Loucy (cell line): ENCODE measurements at regions not wholly inside any gene's neighbourhood (a gene's known extent, or its start where the extent isn't known, plus 50 kb on each side); places are given as distances from the start of the nearest gene placed in this dataset.
"Not testable (repeated sequence)": the region's sequence is repeated elsewhere in the genome, so short reads cannot be mapped to it uniquely, and the experiment has no call there.

Experiments
- H2AFZ ChIP-seq: fragments of 200-600 bp; sonication (generic); 2 replicates; pipeline ENCODE4 v1.6.0; 2016; ENCODE audit warnings: antibody characterized with exemption, mild to moderate bottlenecking, low read length, moderate library complexity
- H3F3A ChIP-seq: fragments of 200-600 bp; 2 replicates; pipeline ENCODE4 v1.6.0; 2016; ENCODE audit warnings: antibody characterized with exemption, low read depth, mild to moderate bottlenecking
- H3K27me3 ChIP-seq: fragments of 200-600 bp; sonication (generic); 2 replicates; pipeline ENCODE4 v1.6.1; 2014; ENCODE audit warnings: low read length, mild to moderate bottlenecking; ENCODE audit not compliant: insufficient read depth, poor library complexity, severe bottlenecking
- H3K36me3 ChIP-seq: fragments of 200-600 bp; sonication (generic); 2 replicates; pipeline ENCODE4 v1.6.1; 2016; ENCODE audit warnings: low read length; ENCODE audit not compliant: insufficient read depth
- H3K4me1 ChIP-seq: fragments of 200-600 bp; sonication (generic); 2 replicates; pipeline ENCODE4 v1.5.1; 2014; ENCODE audit warnings: low read length, mild to moderate bottlenecking; ENCODE audit not compliant: insufficient read depth, poor library complexity, severe bottlenecking
- H3K4me2 ChIP-seq: fragments of 200-600 bp; sonication (generic); 2 replicates; pipeline ENCODE4 v1.6.0; 2014; ENCODE audit warnings: antibody characterized with exemption, low read length, low read depth, mild to moderate bottlenecking; ENCODE audit not compliant: poor library complexity, severe bottlenecking
- H3K4me3 ChIP-seq: fragments of 200-600 bp; sonication (generic); 2 replicates; pipeline ENCODE4 v1.5.1; 2014; ENCODE audit warnings: low read length, mild to moderate bottlenecking, mixed read lengths; ENCODE audit not compliant: poor library complexity, severe bottlenecking
- H3K79me2 ChIP-seq: fragments of 200-600 bp; sonication (generic); 2 replicates; pipeline ENCODE4 v1.6.1; 2014; ENCODE audit warnings: low read length; ENCODE audit not compliant: insufficient read depth
- H3K9ac ChIP-seq: fragments of 200-600 bp; sonication (generic); 2 replicates; pipeline ENCODE4 v1.6.0; 2014; ENCODE audit warnings: mild to moderate bottlenecking, low read depth, low read length, moderate library complexity; ENCODE audit not compliant: poor library complexity, severe bottlenecking
- H3K9me2 ChIP-seq: fragments of 200-600 bp; sonication (generic); replicated peaks from 2 replicates; pipeline ENCODE4 v1.6.1; 2016; ENCODE audit warnings: low read depth, low read length, mixed read lengths
- H3K9me3 ChIP-seq: fragments of 200-600 bp; sonication (generic); 2 replicates; pipeline ENCODE4 v1.6.1; 2014; ENCODE audit warnings: mild to moderate bottlenecking, antibody characterized with exemption, low read length, low read depth; ENCODE audit not compliant: insufficient read depth
- H4K20me1 ChIP-seq: fragments of 200-600 bp; sonication (generic); 2 replicates; pipeline ENCODE4 v1.6.0; 2014; ENCODE audit warnings: antibody characterized with exemption, low read length, mild to moderate bottlenecking; ENCODE audit not compliant: insufficient read depth, poor library complexity, severe bottlenecking
- CTCF ChIP-seq: fragments of 200-600 bp; sonication (generic); conservative IDR thresholded peaks from 2 replicates; pipeline ENCODE4 v1.5.1; 2014; ENCODE audit warnings: mild to moderate bottlenecking, antibody characterized with exemption, low read length
- EZH2phosphoT487 ChIP-seq: fragments of 200-600 bp; IDR thresholded peaks from 2 replicates; pipeline ENCODE4 v1.6.1; 2018; ENCODE audit warnings: antibody characterized with exemption, mild to moderate bottlenecking, moderate library complexity, borderline replicate concordance

GRCh38 chr3:118641608-118642007, 393.0 kb downstream of the IGSF11 start:
- H3K4me1 ChIP-seq: no peaks in the 10 kb centered on the region
- H3K79me2 ChIP-seq: no peaks in the 10 kb centered on the region
- H3F3A ChIP-seq: no peaks in the 10 kb centered on the region
- no peaks in the 10 kb centered on the region for H3K9me3 ChIP-seq
- no peaks in the 10 kb centered on the region for H3K9me2 ChIP-seq
- no peak overlapping the region for H2AFZ ChIP-seq
- H4K20me1 ChIP-seq: no peaks in the 10 kb centered on the region
- no peaks in the 10 kb centered on the region for H3K27me3 ChIP-seq
- H3K9ac ChIP-seq: no peak overlapping the region
- H3K36me3 ChIP-seq: no peaks in the 10 kb centered on the region
- H3K4me2 ChIP-seq: no peak overlapping the region
- no peak overlapping the region for H3K4me3 ChIP-seq
- TF ChIP-seq EZH2phosphoT487: no peak
- no peak for TF ChIP-seq CTCF

GRCh38 chr3:118671192-118671591, 363.5 kb downstream of the IGSF11 start:
- no peak overlapping the region for H3K4me3 ChIP-seq
- H3K36me3 ChIP-seq: no peaks in the 10 kb centered on the region
- TF ChIP-seq CTCF (no peak), EZH2phosphoT487 (no peak)
- no peaks in the 10 kb centered on the region for H3K79me2 ChIP-seq
- H4K20me1 ChIP-seq: no peaks in the 10 kb centered on the region
- H3K9me2 ChIP-seq: no peaks in the 10 kb centered on the region
- H3F3A ChIP-seq: no peaks in the 10 kb centered on the region
- H2AFZ ChIP-seq: no peak overlapping the region
- H3K9me3 ChIP-seq: no peaks in the 10 kb centered on the region
- no peak overlapping the region for H3K4me2 ChIP-seq
- no peak overlapping the region for H3K9ac ChIP-seq
- H3K27me3 ChIP-seq: no peaks in the 10 kb centered on the region
- no peaks in the 10 kb centered on the region for H3K4me1 ChIP-seq

DNA sequence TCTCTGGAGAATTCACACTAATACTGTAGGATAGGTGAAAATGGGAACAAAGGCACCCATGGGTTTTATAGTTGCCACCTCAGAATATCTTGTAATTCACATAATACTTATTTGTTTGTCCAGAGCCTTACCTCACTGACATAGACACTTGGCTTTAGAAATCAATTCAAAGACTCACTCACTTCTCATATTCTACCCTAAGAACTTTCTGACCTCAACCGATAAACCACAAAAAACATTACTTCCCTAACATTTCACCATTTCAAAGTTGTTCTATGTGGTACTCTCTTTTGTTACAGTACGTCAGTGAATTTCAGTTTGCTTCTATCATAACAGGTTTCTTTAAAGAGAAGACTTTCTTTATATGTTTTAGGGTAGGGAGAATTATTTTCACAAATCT, 359.3 kb downstream of the IGSF11 start:
- Histone ChIP-seq H4K20me1 (no peaks in the 10 kb centered on the region), H3K4me1 (no peaks in the 10 kb centered on the region), H2AFZ (no peak overlapping the region), H3K4me3 (no peak overlapping the region), H3K27me3 (no peaks in the 10 kb centered on the region), H3K9ac (no peak overlapping the region), H3F3A (no peaks in the 10 kb centered on the region), H3K9me3 (no peaks in the 10 kb centered on the region), H3K79me2 (no peaks in the 10 kb centered on the region), H3K36me3 (no peaks in the 10 kb centered on the region), H3K4me2 (no peak overlapping the region), H3K9me2 (no peaks in the 10 kb centered on the region)
- no peak for TF ChIP-seq EZH2phosphoT487
- no peak for TF ChIP-seq CTCF

DNA sequence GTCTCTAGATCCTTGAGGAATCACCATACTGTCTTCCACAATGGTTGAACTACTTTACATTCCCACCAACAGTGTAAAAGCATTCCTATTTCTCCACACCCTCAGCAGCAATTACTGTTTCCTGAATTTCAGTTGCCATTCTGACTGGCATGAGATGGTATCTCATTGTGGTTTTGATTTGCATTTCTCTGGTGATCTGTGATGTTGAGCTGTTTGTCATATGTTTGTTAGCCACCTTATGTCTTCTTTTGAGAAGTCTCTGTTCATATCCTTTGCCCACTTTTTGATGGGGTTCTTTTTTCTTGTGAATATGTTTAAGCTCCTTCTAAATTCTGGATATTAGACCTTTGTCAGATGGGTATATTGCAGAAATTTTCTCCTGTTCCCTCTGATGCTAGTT, 356.0 kb downstream of the IGSF11 start:
- not testable (repeated sequence) for H3K36me3 ChIP-seq, H3K9me2 ChIP-seq, H3K9ac ChIP-seq

More for the DNA sequence above, 356.0 kb downstream of the IGSF11 start:
- H3K4me1 ChIP-seq, H3K4me3 ChIP-seq, H3K27me3 ChIP-seq, H3K9me3 ChIP-seq, H3K79me2 ChIP-seq, H4K20me1 ChIP-seq, H3K4me2 ChIP-seq, H3F3A ChIP-seq, H2AFZ ChIP-seq: not testable (repeated sequence)
